ENCODE measurements at regions not wholly inside any gene's neighbourhood (a gene's known extent, or its start where the extent isn't known, plus 50 kb on each side); places are given as distances from the start of the nearest gene placed in this dataset.

DNA sequence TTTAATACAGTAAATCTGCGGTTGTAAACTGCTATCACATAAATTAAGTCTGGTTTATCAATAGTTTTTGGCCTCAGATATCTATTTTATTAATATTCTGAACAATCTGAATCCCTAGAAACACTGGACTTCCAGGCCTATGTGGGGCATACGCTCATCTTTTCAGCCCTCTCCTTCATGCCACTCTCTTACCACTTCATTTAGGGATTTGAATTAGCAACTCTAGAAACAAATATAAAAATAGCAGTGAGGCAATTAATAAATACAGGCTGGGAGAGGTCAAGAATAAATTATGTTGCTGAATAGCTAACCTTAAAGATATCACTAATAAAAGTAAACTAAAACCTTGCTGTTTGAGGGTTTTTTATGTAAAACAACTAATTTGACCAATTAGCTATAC is 480.3 kb upstream of the CD180 start:
- TF ChIP-seq, protein P1, sequence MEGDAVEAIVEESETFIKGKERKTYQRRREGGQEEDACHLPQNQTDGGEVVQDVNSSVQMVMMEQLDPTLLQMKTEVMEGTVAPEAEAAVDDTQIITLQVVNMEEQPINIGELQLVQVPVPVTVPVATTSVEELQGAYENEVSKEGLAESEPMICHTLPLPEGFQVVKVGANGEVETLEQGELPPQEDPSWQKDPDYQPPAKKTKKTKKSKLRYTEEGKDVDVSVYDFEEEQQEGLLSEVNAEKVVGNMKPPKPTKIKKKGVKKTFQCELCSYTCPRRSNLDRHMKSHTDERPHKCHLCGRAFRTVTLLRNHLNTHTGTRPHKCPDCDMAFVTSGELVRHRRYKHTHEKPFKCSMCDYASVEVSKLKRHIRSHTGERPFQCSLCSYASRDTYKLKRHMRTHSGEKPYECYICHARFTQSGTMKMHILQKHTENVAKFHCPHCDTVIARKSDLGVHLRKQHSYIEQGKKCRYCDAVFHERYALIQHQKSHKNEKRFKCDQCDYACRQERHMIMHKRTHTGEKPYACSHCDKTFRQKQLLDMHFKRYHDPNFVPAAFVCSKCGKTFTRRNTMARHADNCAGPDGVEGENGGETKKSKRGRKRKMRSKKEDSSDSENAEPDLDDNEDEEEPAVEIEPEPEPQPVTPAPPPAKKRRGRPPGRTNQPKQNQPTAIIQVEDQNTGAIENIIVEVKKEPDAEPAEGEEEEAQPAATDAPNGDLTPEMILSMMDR (IDR thresholded peaks at IDR 0.05; ENCODE audit: insufficient read depth, low read depth, low read length) = no peak
- no peak for TF ChIP-seq EZH2 (IDR thresholded peaks at IDR 0.05; ENCODE audit: insufficient read depth, low read length)

Measured in astrocyte (in vitro differentiated cells and primary cell).